ENCODE measurements at regions not wholly inside any gene's neighbourhood (a gene's known extent, or its start where the extent isn't known, plus 50 kb on each side); places are given as distances from the start of the nearest gene placed in this dataset.

DNA sequence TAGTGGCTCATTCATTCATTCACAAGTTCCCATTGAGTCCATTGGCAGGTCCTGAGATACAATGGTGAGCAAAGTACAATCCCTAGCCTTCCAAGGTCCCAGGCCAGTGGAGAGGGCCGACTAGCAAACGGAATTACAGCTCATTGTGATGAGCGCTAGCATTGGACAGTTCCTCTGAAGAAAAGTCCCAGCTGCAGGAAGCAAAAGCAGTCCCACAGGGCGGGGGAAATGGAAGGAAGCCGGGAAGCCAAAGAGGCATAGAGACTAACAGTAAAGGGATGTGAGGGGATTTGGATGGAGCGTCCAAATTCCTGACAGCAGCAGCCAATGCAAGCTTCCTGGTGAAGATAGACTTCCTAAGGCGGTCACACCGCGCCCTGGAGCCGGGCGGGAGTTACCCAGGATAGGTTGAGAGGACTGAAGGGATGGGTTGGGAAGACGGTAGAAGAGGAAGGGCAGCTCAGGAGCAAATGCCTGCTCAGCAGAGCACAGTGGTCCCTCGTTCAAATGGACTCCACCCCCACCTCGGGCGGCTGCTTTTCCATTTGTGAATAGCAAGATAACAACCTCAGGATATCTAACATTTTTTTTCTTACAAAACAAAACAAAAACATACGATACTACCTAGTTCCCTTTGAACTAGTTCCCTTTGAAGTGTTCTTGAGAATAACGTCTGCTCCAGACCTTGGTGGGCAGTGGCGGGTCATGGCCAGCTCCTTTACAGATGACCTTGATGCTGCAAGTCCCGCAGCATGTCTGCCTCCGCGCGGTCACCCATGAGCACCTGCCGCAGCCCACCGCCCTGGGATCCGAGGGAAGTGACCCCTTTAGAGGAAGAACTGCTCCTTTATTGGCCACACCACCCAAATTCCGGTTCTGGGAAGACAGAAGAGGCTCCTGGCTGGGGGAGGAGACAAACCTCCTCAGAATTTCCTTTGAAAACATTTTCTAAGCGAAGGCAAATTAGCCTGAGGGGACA is 132.9 kb downstream of the RASSF10 start:
- no peak for DNase-seq
- no peaks in the 10 kb centered on the region for H3K79me1 ChIP-seq (replicated peaks; ENCODE audit: low read length, poor library complexity, severe bottlenecking)
- no peaks in the 10 kb centered on the region for H3K9me3 ChIP-seq (ENCODE audit: control insufficient read depth, low read length)
- H3K23ac ChIP-seq (ENCODE audit: low read length in 2 of 2): no peak overlapping the region
- peaks cover 0 to 42% of the 10 kb centered on the region in 2 experiments for H3K27me3 ChIP-seq (ENCODE audit: control insufficient read depth in 1 of 2, insufficient read depth in 1 of 2, low read length in 2 of 2)
- H3K36me3 ChIP-seq (ENCODE audit: control insufficient read depth in 1 of 2, insufficient read depth in 2 of 2, low read depth in 1 of 2, low read length in 2 of 2): no peaks in the 10 kb centered on the region
- H4K8ac ChIP-seq (ENCODE audit: low read length): no peak overlapping the region
- H2BK5ac ChIP-seq (ENCODE audit: low read depth, low read length, poor library complexity, severe bottlenecking): peak overlapping the region; percentile 98
- H2AK5ac ChIP-seq (ENCODE audit: low read length, severe bottlenecking): peak overlapping the region; percentile 100
- H2BK15ac ChIP-seq (ENCODE audit: low read depth, poor library complexity, severe bottlenecking): no peak overlapping the region
- no peak overlapping the region for H3K9ac ChIP-seq (ENCODE audit: low read length)
- no peak overlapping the region for H3K4me3 ChIP-seq (ENCODE audit: insufficient read depth in 1 of 2, low read depth in 1 of 2, low read length in 2 of 2)
- WGBS: 82% methylated on average over 27 of the region's 27 CpGs
- H2BK12ac ChIP-seq (ENCODE audit: low read length in 2 of 2): no peak overlapping the region
- no peak overlapping the region for H4K91ac ChIP-seq (ENCODE audit: low read length)
- H2BK120ac ChIP-seq (ENCODE audit: low read depth, low read length): no peak overlapping the region
- no peak overlapping the region for H3K4me2 ChIP-seq (ENCODE audit: low read length, poor library complexity, severe bottlenecking)
- H3K18ac ChIP-seq (ENCODE audit: low read depth in 1 of 2, low read length in 2 of 2): no peak overlapping the region
- no peak overlapping the region for H3K4ac ChIP-seq (ENCODE audit: low read depth in 1 of 2, low read length in 2 of 2)
- no peak overlapping the region for H3K14ac ChIP-seq (ENCODE audit: low read length in 2 of 2)
- H2AFZ ChIP-seq (ENCODE audit: low read depth, low read length): no peak overlapping the region
- peaks cover 24% of the 10 kb centered on the region for H3K4me1 ChIP-seq (ENCODE audit: control insufficient read depth, insufficient read depth, low read depth, low read length)
- H3K27ac ChIP-seq (ENCODE audit: low read length, poor library complexity, severe bottlenecking): peak overlapping the region; percentile 100

DNA sequence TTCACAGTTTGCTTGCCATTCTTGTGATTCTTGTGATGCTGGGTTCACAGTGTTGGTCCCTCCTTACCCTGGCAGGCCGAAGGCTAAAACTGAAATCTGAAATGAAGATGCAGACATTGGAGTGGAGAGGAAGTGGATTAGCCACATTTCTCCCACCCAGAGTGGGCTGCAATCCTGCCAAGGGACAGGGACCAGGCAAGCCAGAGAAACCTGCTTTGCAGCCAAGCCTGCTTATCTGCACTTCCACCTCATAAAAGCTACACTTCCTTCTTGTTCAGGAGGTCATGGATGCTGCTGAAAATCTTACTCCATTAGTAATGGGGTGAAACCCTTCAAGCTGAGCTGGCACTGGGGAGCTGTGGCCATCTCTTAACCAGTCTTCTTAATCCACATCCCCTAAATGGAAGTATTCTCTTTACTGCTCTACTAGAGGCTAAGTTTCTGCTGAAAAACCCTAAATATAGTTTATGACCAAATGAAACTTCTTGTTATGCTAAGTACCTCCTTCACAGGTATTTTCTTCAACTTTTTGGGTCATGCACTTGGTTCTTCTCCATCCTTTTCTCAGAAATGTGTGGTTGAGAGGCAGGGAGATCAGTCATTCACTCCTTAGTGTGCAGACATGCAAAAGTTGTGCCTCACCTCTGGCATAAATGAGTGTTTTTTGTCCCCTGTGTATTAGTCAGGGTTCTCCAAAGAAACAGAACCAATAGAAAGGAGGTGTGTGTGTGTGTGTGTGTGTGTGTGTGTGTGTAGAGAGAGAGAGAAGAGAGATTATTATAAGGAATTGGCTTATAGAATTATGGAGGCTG is 133.9 kb upstream of the BMAL1 start:
- Histone ChIP-seq H3K4me3 (ENCODE audit: insufficient read depth in 1 of 2, low read depth in 1 of 2, low read length in 2 of 2) (no peak overlapping the region), H2BK15ac (ENCODE audit: low read depth, poor library complexity, severe bottlenecking) (no peak overlapping the region), H3K18ac (ENCODE audit: low read depth in 1 of 2, low read length in 2 of 2) (no peak overlapping the region), H3K14ac (ENCODE audit: low read length in 2 of 2) (no peak overlapping the region), H2BK5ac (ENCODE audit: low read depth, low read length, poor library complexity, severe bottlenecking) (no peak overlapping the region), H3K9ac (ENCODE audit: low read length) (no peak overlapping the region), H4K91ac (ENCODE audit: low read length) (no peak overlapping the region), H3K79me1 (replicated peaks; ENCODE audit: low read length, poor library complexity, severe bottlenecking) (no peaks in the 10 kb centered on the region), H2BK12ac (ENCODE audit: low read length in 2 of 2) (no peak overlapping the region), H3K27ac (ENCODE audit: low read length, poor library complexity, severe bottlenecking) (no peak overlapping the region), H4K8ac (ENCODE audit: low read length) (no peak overlapping the region), H3K4me2 (ENCODE audit: low read length, poor library complexity, severe bottlenecking) (no peak overlapping the region), H2AFZ (ENCODE audit: low read depth, low read length) (no peak overlapping the region), H2BK120ac (ENCODE audit: low read depth, low read length) (no peak overlapping the region), H3K36me3 (ENCODE audit: control insufficient read depth in 1 of 2, insufficient read depth in 2 of 2, low read depth in 1 of 2, low read length in 2 of 2) (no peaks in the 10 kb centered on the region), H3K27me3 (ENCODE audit: control insufficient read depth in 1 of 2, insufficient read depth in 1 of 2, low read length in 2 of 2) (peaks cover 0 to 33% of the 10 kb centered on the region in 2 experiments), H2AK5ac (ENCODE audit: low read length, severe bottlenecking) (peak overlapping the region; percentile 97), H3K4me1 (ENCODE audit: control insufficient read depth, insufficient read depth, low read depth, low read length) (peaks cover 21% of the 10 kb centered on the region), H3K4ac (ENCODE audit: low read depth in 1 of 2, low read length in 2 of 2) (no peak overlapping the region), H3K9me3 (ENCODE audit: control insufficient read depth, low read length) (no peaks in the 10 kb centered on the region), H3K23ac (ENCODE audit: low read length in 2 of 2) (no peak overlapping the region)
- WGBS: 100% methylated on average over 1 of the region's 1 CpG
- DNase-seq: no peak

DNA sequence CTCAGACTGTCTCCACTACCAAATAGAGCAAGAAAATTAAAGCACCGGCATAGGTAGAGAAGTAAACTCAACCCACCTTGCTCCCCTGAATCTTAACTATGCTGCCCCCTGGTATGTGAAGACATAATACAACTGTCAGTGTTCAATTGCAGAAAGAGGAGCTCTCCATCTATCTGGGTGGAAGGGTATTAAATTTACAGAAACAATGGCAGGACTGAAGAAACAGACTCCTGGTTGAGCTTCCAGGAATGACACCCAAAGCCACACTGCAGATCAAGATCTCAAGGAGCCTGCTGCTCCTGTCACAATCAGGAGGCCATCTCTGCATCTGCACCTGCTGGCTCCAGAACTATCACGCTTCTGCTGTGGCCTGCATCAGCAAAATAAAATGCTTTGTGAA is 132.1 kb upstream of the BMAL1 start:
- Histone ChIP-seq H3K79me1 (replicated peaks; ENCODE audit: low read length, poor library complexity, severe bottlenecking) (no peaks in the 10 kb centered on the region), H3K4me2 (ENCODE audit: low read length, poor library complexity, severe bottlenecking) (no peak overlapping the region), H3K4me3 (ENCODE audit: insufficient read depth in 1 of 2, low read depth in 1 of 2, low read length in 2 of 2) (no peak overlapping the region), H2AFZ (ENCODE audit: low read depth, low read length) (no peak overlapping the region), H3K9me3 (ENCODE audit: control insufficient read depth, low read length) (no peaks in the 10 kb centered on the region), H3K27ac (ENCODE audit: low read length, poor library complexity, severe bottlenecking) (no peak overlapping the region), H2BK12ac (ENCODE audit: low read length in 2 of 2) (no peak overlapping the region), H3K9ac (ENCODE audit: low read length) (no peak overlapping the region), H3K23ac (ENCODE audit: low read length in 2 of 2) (no peak overlapping the region), H4K91ac (ENCODE audit: low read length) (no peak overlapping the region), H3K27me3 (ENCODE audit: control insufficient read depth in 1 of 2, insufficient read depth in 1 of 2, low read length in 2 of 2) (peaks cover 0 to 34% of the 10 kb centered on the region in 2 experiments), H3K36me3 (ENCODE audit: control insufficient read depth in 1 of 2, insufficient read depth in 2 of 2, low read depth in 1 of 2, low read length in 2 of 2) (no peaks in the 10 kb centered on the region), H3K4ac (ENCODE audit: low read depth in 1 of 2, low read length in 2 of 2) (no peak overlapping the region), H2BK120ac (ENCODE audit: low read depth, low read length) (no peak overlapping the region), H2BK15ac (ENCODE audit: low read depth, poor library complexity, severe bottlenecking) (no peak overlapping the region), H4K8ac (ENCODE audit: low read length) (no peak overlapping the region), H3K14ac (ENCODE audit: low read length in 2 of 2) (no peak overlapping the region), H3K18ac (ENCODE audit: low read depth in 1 of 2, low read length in 2 of 2) (no peak overlapping the region), H2BK5ac (ENCODE audit: low read depth, low read length, poor library complexity, severe bottlenecking) (no peak overlapping the region), H3K4me1 (ENCODE audit: control insufficient read depth, insufficient read depth, low read depth, low read length) (peaks cover 19% of the 10 kb centered on the region), H2AK5ac (ENCODE audit: low read length, severe bottlenecking) (peak overlapping the region; percentile 73)
- no peak for DNase-seq
- 83% methylated on average over 2 of the region's 2 CpGs for WGBS

DNA sequence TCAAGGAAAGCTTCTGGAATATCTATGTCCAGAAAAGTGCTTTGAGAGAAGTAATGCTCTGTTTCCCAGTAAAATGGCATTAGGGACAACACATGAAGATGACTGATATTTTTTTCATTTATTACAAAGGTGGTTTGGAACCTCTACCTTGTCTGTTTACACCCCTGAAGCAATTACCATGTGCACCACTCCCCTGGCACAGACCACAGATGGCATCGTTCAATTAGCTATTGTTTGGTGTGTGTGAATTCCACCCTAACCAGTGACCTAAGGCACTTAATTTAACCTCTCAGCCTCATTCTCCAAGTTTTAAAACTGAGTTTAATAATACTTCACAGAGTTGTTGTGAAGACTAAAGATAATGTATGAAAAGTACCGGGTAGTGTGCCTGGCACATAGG is 127.6 kb upstream of the BMAL1 start:
- no peak overlapping the region for H3K9ac ChIP-seq (ENCODE audit: low read length)
- H3K4me2 ChIP-seq (ENCODE audit: low read length, poor library complexity, severe bottlenecking): no peak overlapping the region
- H2BK5ac ChIP-seq (ENCODE audit: low read depth, low read length, poor library complexity, severe bottlenecking): no peak overlapping the region
- H2AFZ ChIP-seq (ENCODE audit: low read depth, low read length): no peak overlapping the region
- H3K14ac ChIP-seq (ENCODE audit: low read length in 2 of 2): no peak overlapping the region
- H2AK5ac ChIP-seq (ENCODE audit: low read length, severe bottlenecking): no peak overlapping the region
- no peak overlapping the region for H3K18ac ChIP-seq (ENCODE audit: low read depth in 1 of 2, low read length in 2 of 2)
- no peak overlapping the region for H2BK12ac ChIP-seq (ENCODE audit: low read length in 2 of 2)
- no peaks in the 10 kb centered on the region for H3K79me1 ChIP-seq (replicated peaks; ENCODE audit: low read length, poor library complexity, severe bottlenecking)
- WGBS: 100% methylated on average over 1 of the region's 2 CpGs
- H3K27me3 ChIP-seq (ENCODE audit: control insufficient read depth in 1 of 2, insufficient read depth in 1 of 2, low read length in 2 of 2): peaks cover 0 to 29% of the 10 kb centered on the region in 2 experiments
- no peak overlapping the region for H3K23ac ChIP-seq (ENCODE audit: low read length in 2 of 2)
- DNase-seq: no peak
- H3K4me1 ChIP-seq (ENCODE audit: control insufficient read depth, insufficient read depth, low read depth, low read length): no peaks in the 10 kb centered on the region
- H3K4me3 ChIP-seq (ENCODE audit: insufficient read depth in 1 of 2, low read depth in 1 of 2, low read length in 2 of 2): no peak overlapping the region
- no peak overlapping the region for H2BK15ac ChIP-seq (ENCODE audit: low read depth, poor library complexity, severe bottlenecking)
- H3K9me3 ChIP-seq (ENCODE audit: control insufficient read depth, low read length): no peaks in the 10 kb centered on the region
- H3K4ac ChIP-seq (ENCODE audit: low read depth in 1 of 2, low read length in 2 of 2): no peak overlapping the region
- H4K91ac ChIP-seq (ENCODE audit: low read length): no peak overlapping the region
- no peaks in the 10 kb centered on the region for H3K36me3 ChIP-seq (ENCODE audit: control insufficient read depth in 1 of 2, insufficient read depth in 2 of 2, low read depth in 1 of 2, low read length in 2 of 2)
- no peak overlapping the region for H2BK120ac ChIP-seq (ENCODE audit: low read depth, low read length)
- no peak overlapping the region for H4K8ac ChIP-seq (ENCODE audit: low read length)
- H3K27ac ChIP-seq (ENCODE audit: low read length, poor library complexity, severe bottlenecking): no peak overlapping the region
